KMS-11 (cell line): ENCODE measurements at regions not wholly inside any gene's neighbourhood (a gene's known extent, or its start where the extent isn't known, plus 50 kb on each side); places are given as distances from the start of the nearest gene placed in this dataset.

Experiments used
- H2AFZ ChIP-seq: fragments of 200-600 bp; sonication (generic); 2 replicates; pipeline ENCODE4 v1.6.1; 2016; ENCODE audit warnings: antibody characterized with exemption, mixed run types, low read depth
- H3K27ac ChIP-seq: fragments of 200-600 bp; sonication (generic); 2 replicates; pipeline ENCODE4 v1.6.1; 2016; ENCODE audit warnings: mild to moderate bottlenecking, mixed run types
- H3K27me3 ChIP-seq: fragments of 200-600 bp; sonication (generic); 2 replicates; pipeline ENCODE4 v1.6.1; 2017; ENCODE audit warnings: mild to moderate bottlenecking, low read depth, mixed run types, moderate library complexity; ENCODE audit not compliant: insufficient read depth
- H3K36me3 ChIP-seq: fragments of 200-600 bp; sonication (generic); 2 replicates; pipeline ENCODE4 v1.6.1; 2017; ENCODE audit warnings: mild to moderate bottlenecking, mixed run types; ENCODE audit not compliant: insufficient read depth
- H3K4me1 ChIP-seq: fragments of 200-600 bp; sonication (generic); 2 replicates; pipeline ENCODE4 v1.6.1; 2016; ENCODE audit warnings: mild to moderate bottlenecking, low read depth, mixed run types; ENCODE audit not compliant: poor library complexity, severe bottlenecking
- H3K4me2 ChIP-seq: fragments of 200-600 bp; sonication (generic); 2 replicates; pipeline ENCODE4 v1.7.0; 2016; ENCODE audit warnings: mild to moderate bottlenecking, mixed run types
- H3K4me3 ChIP-seq: fragments of 200-600 bp; sonication (generic); IDR thresholded peaks from 2 replicates; pipeline ENCODE4 v1.6.1; 2017; ENCODE audit warnings: low read depth, low read length, mixed read lengths; ENCODE audit not compliant: insufficient read depth
- H3K79me2 ChIP-seq: fragments of 200-600 bp; sonication (generic); 2 replicates; pipeline ENCODE4 v1.6.1; 2016; ENCODE audit warnings: low read depth, mixed run types; ENCODE audit not compliant: insufficient read depth
- H3K9ac ChIP-seq: fragments of 200-600 bp; sonication (generic); 2 replicates; pipeline ENCODE4 v1.6.1; 2016; ENCODE audit warnings: mild to moderate bottlenecking, mixed run types
- H4K20me1 ChIP-seq: fragments of 200-600 bp; sonication (generic); 2 replicates; pipeline ENCODE4 v1.6.1; 2016; ENCODE audit warnings: mild to moderate bottlenecking, mixed run types; ENCODE audit not compliant: insufficient read depth
- TF ChIP-seq, protein P1 (sequence below): fragments of 200-600 bp; sonication (generic); conservative IDR thresholded peaks from 2 replicates; pipeline ENCODE4 v1.6.1; 2017; ENCODE audit warnings: low read depth, mild to moderate bottlenecking, antibody characterized with exemption, low read length, moderate library complexity, mixed read lengths

DNA sequence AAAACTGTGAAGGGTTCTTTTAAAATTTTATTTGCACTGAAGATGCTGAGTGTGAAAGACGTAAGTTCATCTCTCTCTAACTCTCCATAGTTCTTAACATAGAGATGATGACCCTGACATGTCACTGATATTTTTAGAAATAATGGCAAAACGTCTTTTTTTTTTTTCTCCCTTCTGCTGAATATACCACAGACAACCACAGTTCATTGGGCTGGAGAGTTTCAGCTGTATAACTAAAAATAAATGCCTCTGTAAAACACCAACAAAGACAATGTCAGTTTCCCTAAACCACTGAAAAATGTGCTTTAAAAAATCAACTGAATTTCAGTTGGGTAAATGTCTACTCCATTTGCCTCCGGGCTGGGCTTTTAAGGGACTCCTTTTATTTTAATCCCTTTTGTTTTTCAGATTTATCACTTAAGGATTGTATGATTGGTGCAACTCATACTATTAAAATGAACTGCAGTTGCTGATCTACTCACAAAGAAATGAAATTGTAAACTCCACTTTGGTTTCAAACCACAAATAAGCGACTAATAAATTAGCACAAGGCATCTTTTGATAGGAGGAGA is 830.9 kb upstream of the WWC1 start:
- peak overlapping the region; percentile 37; the same call in 1 of the 2 replicates for H3K9ac ChIP-seq
- TF ChIP-seq, protein P1, sequence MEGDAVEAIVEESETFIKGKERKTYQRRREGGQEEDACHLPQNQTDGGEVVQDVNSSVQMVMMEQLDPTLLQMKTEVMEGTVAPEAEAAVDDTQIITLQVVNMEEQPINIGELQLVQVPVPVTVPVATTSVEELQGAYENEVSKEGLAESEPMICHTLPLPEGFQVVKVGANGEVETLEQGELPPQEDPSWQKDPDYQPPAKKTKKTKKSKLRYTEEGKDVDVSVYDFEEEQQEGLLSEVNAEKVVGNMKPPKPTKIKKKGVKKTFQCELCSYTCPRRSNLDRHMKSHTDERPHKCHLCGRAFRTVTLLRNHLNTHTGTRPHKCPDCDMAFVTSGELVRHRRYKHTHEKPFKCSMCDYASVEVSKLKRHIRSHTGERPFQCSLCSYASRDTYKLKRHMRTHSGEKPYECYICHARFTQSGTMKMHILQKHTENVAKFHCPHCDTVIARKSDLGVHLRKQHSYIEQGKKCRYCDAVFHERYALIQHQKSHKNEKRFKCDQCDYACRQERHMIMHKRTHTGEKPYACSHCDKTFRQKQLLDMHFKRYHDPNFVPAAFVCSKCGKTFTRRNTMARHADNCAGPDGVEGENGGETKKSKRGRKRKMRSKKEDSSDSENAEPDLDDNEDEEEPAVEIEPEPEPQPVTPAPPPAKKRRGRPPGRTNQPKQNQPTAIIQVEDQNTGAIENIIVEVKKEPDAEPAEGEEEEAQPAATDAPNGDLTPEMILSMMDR: no peak
- H4K20me1 ChIP-seq: no peaks in the 10 kb centered on the region
- no peak overlapping the region for H3K4me3 ChIP-seq
- H3K27me3 ChIP-seq: no peaks in the 10 kb centered on the region
- H3K4me1 ChIP-seq: peaks cover 54% of the 10 kb centered on the region
- H2AFZ ChIP-seq: peak overlapping the region; percentile 44; the same call in 1 of the 2 replicates
- no peaks in the 10 kb centered on the region for H3K36me3 ChIP-seq
- H3K79me2 ChIP-seq: no peaks in the 10 kb centered on the region
- H3K27ac ChIP-seq: peak overlapping the region; percentile 92
- H3K4me2 ChIP-seq: peak overlapping the region; percentile 87

DNA sequence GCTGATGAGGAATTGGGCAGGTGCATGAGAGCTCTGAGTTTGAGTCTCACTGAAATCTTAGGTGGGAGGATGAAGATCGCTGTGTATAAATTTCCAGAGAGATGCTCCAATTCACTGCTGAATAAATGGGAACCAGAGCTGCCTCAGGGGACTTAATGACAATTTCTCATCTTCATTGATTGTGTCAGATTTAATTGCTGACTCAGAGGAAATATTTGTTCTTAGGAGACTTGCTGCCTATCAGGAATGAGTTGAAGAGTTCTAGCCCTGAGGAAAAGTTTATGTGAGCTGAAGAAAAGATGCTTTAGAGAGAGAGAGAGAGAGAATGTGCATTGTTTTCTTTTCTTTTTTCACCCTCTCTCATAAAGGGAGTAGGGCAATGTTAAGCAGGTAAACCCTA is 827.5 kb upstream of the WWC1 start:
- Histone ChIP-seq H3K4me3 (no peak overlapping the region), H2AFZ (no peak overlapping the region), H3K79me2 (no peaks in the 10 kb centered on the region), H3K4me2 (no peak overlapping the region), H4K20me1 (no peaks in the 10 kb centered on the region), H3K4me1 (peaks cover 30% of the 10 kb centered on the region), H3K9ac (no peak overlapping the region), H3K27me3 (no peaks in the 10 kb centered on the region), H3K36me3 (no peaks in the 10 kb centered on the region), H3K27ac (no peak overlapping the region)
- TF ChIP-seq, protein P1: no peak

- peaks cover under 1% of the 10 kb centered on the region for H3K4me1 ChIP-seq
Measured at GRCh38 chr5:167466992-167467391, 824.5 kb upstream of the WWC1 start.

GRCh38 chr5:167472566-167473108 is 818.8 kb upstream of the WWC1 start:
- Histone ChIP-seq H3K4me2 (no peak overlapping the region), H4K20me1 (no peaks in the 10 kb centered on the region), H3K79me2 (no peaks in the 10 kb centered on the region), H3K36me3 (no peaks in the 10 kb centered on the region), H3K27me3 (no peaks in the 10 kb centered on the region), H3K9ac (no peak overlapping the region), H3K4me3 (no peak overlapping the region), H2AFZ (no peak overlapping the region), H3K4me1 (no peaks in the 10 kb centered on the region), H3K27ac (no peak overlapping the region)
- TF ChIP-seq, protein P1: no peak

More at GRCh38 chr5:167466992-167467391, 824.5 kb upstream of the WWC1 start:
- Histone ChIP-seq H3K27ac (no peak overlapping the region), H2AFZ (no peak overlapping the region), H3K4me2 (no peak overlapping the region), H4K20me1 (no peaks in the 10 kb centered on the region), H3K4me3 (no peak overlapping the region), H3K79me2 (no peaks in the 10 kb centered on the region), H3K27me3 (no peaks in the 10 kb centered on the region), H3K9ac (no peak overlapping the region), H3K36me3 (no peaks in the 10 kb centered on the region)
- TF ChIP-seq, protein P1: no peak
